ENCODE measurements at regions not wholly inside any gene's neighbourhood (a gene's known extent, or its start where the extent isn't known, plus 50 kb on each side); places are given as distances from the start of the nearest gene placed in this dataset.
A peak's percentile ranks its signal among the peaks of the same experiment; 100 is the strongest.
"Not testable (repeated sequence)": the region's sequence is repeated elsewhere in the genome, so short reads cannot be mapped to it uniquely, and the experiment has no call there.

DNA sequence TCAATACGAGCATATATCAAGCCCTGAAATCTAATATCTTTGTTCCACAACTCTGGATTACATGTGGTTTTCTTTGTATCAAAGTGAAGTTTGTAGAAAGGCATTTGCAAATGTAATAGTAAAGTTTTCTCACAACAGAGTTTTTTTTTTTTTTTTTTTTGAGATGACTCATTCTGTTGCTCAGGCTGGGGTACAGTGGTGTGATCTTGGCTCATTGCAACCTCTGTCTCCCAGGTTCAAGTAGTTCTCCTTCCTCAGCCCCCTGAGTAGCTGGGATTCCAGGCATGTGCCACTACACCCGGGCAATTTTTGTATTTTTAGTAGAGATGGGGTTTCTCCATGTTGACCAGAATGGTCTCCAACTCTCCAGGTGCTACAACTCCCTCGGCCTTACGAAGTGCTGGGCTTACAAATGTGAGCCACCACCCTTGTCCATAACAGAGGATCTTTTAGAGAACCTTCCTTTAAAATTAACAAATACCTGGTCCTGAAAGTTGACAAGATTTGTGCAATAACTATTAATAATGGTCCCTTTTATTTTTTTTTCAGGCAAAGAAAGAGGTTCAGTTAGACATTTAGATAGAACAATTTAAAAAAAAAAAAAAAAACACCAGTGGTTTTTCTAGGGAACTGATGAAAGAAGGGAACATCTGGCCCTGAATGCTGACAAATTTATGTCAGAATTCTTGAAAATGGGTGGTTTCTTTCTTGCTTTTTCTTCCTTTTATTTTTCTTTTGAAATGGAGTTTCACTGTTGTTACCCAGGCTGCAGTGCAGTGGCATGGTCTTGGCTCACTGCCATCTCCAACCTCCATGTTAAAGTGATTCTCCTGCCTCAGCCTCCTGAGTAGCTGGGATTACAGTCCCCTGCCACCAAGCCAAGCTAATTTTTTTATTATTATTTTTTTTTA is 278.5 kb downstream of the RPS4Y2 start:
- DNase-seq: peak; percentile 11

DNA sequence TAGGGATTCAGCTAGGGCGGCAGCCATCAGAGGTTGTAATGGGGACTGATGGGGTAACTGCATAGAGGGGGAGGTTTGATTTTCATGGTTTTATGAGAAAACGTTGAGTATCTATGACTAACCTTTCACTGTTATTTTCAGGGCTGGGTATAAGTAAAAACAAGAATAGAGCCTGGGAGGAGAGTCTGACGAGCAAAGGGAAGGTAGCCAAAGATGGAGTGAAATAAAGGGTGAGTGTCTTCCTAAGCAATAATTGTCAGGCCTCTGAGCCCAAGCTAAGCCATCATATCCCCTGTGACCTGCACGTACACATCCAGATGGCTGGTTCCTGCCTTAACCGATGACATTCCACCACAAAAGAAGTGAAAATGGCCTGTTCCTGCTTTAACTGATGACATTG is 281.5 kb downstream of the RPS4Y2 start:
- DNase-seq: not testable (repeated sequence)

DNA sequence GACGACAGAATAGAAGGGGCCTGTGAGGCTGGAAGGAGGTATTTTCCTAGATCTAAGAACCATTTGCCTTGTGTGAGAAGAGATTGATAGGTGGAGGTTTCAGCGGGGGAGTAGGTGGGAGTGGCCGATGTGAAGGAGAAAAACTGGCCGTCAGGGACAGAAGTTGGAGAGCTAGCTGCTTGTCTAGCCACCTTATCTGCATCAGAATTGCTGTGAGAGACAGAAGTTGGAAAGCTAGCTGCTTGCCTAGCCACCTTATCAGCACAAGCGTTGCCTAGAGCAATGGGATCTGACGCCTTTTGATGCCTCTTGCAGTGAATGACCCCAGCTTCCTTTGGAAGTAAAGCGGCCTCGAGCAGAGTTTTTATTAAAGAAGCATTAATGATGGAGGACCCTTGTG is 283.9 kb downstream of the RPS4Y2 start:
- DNase-seq: no peak

DNA sequence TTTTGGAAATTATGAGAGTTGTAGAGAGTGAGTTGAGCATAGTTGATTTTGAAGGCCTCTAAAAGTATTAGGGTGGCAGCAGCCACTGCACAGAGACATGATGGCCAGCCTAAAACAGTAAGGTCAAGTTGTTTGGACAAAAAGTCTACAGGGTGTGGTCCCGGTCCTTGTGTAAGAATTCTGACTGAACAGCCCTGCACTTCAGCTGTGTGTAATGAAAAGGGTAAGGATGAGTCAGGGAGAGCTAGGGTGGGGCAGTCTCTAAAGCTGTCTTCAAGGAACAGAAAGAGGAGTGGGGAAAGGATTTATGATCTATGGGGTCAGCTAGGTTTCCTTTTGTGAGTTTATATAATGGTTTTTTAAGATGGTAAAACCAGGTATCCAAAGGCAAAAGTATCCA is 284.8 kb downstream of the RPS4Y2 start:
- not testable (repeated sequence) for DNase-seq

DNA sequence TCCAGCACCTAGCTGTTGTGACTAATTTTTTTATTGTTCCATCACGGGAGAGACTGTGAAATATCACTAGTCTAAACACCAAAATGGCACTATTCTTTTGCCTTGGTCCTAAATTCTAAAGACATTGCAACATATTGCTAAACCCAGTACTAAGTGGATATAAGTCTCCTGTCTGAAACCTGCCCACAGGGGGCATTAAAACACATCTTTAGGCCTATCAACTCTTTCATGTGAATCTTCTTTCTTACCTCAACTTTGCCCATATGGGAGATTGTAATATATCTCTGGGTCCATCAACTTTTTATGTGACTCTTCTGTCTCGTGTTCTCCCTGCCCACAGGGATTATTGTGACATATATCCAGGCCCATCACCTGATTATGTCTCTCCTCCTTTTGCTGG is 317.2 kb downstream of the RPS4Y2 start:
- no peak for DNase-seq

DNA sequence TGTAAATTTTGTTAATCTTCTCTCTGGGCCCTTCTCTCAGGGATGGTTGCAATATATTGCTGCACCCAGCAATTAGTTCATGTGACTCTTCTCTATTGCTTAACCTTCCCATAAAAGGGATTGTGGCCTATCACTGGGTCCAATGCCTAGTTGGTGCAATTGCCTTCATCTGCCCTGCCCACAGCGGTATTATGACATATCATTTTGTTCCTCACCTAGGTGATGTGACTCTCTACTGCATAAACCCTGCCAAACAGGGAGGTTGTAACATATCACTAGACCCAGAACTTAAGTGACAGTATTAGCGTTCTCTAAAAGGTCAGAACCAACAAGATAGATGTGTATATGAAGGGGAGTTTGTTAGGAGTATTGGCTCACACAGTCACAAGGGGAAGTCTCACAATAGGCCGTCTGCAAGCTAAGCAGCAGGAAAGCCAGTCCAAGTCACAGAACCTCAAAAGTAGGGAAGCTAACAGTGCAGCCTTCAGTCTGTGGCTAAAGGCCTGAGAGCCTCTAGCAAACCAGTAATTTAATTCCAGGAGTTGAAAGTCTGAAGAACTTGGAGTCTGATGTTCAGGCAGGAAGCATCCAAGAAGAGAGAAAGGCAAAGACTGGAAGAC is 317.8 kb downstream of the RPS4Y2 start:
- DNase-seq: no peak

DNA sequence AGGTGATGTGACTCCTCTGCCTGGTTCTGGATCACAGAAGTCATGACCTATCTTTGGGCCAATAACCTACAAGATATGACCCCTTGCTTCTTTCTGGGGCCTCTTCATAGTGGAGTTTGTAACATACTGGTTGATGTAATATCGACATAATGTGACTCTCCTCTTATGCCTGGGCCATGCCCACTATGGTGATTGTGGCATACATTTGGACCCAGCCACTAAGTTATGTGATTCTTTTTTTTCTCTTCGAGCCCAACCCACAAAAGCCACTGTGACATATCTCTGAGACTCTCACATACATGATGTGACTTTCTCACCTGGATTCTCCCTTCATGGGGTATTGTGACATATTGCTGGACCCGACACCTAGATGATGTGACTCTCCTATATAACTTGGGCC is 319.8 kb downstream of the RPS4Y2 start:
- DNase-seq: no peak

DNA sequence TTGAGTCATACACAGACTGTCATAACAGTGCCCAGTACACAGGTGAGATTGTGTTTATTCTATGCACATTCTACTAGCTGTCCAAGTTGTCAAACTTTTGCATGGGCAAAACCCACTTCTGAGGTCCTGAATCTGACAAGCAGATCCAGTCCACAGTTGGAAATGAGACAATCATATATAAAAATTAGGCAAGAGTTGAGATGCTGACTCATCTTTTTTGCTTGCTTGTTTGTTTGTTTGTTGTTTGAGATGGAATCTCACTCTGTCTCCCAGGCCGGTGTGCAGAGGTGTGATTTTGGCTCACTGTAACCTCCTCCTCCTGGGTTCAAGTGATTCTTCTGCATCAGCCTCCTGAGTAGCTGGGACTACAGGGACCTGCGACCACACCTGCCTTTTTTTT is 323.8 kb downstream of the RPS4Y2 start:
- no peak for DNase-seq

DNA sequence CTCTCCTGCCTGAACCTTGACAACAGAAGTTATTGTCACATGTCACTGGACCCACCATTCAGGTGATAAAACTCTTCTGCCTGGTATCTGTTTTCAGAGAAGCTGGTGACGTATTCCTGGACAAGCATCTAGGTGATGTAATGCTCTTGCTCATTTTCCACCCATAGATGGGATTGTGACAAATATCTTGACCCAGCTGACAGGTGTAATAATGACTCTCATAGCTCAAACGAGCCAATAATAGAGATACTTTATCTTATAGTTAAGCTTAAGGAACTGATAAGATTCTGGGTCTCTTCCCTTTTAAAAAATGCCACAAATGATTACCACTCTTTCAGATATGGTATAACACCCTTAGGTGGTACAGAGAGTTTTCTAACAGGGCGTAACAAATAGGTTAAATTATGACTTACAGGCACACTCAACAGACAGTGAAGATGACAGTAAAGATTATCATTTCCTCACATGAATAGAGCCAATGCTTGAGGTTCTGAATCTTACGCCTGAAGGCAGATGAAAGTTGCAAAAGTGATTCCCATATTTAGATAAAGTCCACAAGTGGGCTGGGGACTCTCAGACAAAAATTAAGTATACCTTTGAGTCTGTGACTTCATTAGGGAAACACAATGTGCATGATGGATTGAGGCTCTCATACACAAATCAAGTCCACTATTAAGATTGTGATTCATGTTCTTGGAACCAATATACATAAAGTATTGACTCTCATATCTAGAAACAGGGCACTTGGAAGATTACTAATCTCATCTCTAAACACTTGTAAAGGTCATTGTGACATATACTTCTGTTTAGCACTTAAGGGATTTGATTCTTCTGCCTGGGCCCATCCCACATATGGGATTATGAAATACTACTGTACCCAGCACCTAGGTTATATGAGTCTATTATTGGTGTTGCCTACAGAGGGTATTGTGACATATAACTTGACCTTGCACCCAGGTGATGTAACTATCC is 326.0 kb downstream of the RPS4Y2 start:
- DNase-seq: no peak

DNA sequence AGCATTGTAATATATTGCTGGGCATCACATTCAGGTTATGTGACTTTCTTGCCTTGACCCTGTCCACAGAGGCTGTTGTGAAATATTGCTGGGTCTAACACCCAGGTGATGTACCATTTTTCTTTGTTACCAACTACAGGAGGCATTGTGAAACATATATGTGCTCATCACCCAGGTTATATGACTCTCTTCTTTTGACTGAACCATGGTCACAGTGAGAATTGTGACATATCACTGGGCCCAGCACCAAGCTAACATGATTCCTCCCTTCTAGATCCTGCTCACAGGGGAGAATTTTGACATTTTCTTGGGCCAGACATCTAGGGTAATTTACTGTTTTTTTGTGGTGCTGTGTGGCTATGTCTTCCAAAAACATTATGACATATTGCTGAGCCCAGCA is 326.7 kb downstream of the RPS4Y2 start:
- no peak for DNase-seq

DNA sequence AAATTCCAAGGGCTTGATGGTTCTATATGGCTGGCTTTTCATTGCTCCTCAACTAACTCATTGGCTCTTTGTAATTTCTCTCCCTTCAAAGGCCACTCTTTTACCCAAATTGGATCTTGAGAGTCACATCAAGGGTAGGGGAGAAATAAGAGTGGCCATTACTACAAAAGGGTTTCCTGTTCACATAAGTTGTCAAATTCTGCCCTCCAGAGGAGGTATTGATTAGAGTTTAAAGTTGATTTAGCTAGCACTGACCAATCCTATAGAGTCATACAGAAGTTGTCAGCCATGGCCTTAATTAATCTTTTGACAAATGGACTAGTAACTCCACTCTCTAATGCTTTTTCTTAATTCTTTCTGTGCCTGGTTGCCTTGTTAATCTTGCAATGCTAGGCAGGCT is 336.0 kb downstream of the RPS4Y2 start:
- no peak for DNase-seq

DNA sequence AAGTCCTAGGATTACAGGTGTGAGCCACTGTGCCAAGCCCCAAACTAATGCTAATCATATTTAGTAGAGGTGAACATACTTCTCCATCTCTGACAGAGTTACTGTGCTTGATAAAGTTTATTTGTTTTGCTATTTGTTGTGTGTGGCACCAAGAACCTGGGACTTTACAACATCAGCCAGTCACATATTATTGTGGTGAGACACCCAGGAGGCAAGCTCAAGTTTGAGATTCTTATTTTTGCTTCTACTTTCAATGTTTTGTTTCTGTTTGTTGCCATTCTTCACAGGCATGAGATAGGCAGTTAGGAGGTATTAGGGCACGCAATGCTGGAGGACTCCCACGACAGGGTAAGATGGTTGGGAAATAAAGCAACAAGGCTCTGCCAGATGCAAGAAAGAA is 346.6 kb downstream of the RPS4Y2 start:
- DNase-seq: no peak

DNA sequence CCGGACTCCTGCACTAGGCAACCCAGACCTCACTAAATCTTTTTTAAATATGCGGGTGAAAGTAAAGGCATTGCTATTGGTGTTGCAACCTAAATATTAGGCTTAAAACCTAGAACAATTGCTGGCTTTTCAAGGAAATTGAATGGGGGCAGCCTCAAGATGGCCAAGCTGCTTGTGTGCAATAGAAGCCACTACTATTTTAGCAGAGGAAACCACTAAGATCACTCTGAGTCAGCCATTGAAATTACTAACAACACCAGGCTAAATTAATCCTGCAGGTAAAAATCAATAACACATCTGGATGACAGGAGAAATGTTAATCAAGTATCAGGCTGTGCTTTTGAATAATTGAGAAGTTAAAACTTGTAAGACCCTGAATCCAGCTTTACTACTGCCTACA is 348.0 kb downstream of the RPS4Y2 start:
- DNase-seq: no peak

DNA sequence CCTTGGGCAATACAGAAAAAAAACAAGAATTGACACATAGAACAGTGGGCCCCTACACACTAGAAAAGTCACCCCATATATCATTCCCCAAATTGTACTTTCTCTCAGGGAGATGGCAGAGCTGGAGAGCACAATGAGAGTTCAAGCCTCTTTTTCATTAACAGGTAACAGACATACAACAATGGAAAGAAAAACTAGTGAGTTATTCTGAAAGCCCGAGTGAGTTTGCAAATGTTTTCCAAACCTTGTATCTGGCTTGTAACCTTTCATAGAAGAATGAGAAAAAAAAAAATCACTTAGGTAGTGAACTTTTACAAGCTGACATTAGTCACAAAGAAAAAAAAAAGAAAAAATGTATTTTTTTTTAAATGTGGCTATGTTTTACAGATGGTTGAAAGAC is 349.6 kb downstream of the RPS4Y2 start:
- DNase-seq: no peak

DNA sequence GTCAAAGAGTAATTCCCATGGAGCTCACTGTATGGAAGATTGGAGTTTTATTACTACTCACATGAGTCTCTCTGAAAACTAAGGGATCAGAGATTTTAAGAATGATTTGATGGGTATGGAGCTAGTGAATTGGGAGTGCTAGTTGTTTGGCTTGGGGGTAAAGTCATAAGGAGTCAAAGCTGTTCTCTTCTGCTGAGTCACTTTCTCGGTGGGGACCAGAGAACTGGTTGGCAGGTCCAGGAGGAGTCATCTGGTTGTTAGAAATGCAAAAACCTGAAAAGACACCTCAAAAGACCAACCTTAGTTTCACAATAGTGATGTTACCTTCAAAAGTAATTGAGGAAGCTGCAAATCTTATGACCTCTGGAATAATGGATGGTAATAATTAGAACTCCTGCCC is 355.4 kb downstream of the RPS4Y2 start:
- no peak for DNase-seq

DNA sequence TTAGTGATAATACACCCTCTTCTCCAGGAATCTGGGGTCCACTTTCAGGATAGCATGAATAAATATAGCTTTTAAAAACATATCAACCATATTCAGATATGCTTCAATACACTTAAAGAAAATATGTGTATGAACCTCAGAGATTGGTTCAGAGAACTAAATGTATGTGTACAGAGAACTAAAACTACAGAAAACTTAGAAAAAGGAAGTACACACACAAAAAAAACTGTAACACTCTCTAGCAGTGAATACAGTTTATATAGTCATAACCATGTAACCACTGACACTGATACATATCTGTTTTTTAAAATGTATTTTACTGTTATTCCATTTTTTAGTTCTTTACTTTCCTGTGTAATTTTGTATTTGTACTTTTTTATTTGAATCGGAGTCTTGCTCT is 365.2 kb downstream of the RPS4Y2 start:
- no peak for DNase-seq

DNA sequence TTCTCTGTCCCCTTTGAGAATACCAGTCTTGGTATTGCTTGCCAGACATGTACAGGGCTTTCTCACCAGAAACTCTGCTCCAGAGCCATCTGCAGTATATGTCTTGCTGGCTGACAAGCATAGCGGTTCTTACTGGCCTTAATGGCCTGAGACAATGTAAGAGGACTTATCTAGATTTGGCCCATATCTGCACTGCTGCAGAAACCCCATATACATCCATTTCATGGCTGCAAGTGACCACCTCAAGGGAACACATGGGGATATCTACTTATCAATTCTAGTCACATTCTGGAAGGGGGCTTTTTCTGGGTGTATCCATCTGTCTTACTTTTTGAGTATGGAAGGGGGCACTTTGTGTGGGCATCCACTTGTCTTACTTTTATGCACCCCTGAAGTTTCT is 375.5 kb upstream of the RBMY1B start:
- no peak for DNase-seq

DNA sequence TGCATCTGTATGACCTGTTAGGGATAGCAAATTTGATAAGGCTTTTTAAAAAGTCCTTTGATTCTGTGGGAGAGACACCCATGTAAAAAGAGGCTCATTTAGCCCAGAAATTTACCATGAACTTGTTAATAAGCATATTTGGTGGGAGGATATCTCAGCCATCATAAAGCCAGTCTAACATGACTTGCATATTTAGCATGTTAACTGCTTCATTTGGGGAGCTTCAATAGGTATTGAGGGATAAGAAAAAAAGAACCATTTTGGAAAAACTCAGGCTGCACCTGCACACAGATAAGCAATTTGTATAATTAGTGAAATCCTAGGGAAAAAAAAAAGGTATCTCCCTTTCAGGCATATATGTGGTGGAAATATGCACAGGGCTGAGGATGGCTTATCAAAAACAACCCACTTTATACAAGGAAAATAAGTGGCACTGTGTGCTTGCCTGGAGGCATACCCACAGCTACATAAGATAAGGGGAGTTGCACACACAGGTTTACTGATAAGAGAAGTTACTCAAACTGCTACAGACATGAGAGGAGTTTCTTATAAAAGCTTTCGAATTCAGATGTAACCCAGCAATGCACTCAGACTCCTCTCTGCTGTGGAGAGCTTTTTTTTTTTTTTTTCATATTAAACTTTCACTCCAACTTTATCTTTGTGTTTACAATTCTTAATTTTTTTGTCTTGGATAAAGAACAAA is 372.9 kb upstream of the RBMY1B start:
- DNase-seq: no peak

DNA sequence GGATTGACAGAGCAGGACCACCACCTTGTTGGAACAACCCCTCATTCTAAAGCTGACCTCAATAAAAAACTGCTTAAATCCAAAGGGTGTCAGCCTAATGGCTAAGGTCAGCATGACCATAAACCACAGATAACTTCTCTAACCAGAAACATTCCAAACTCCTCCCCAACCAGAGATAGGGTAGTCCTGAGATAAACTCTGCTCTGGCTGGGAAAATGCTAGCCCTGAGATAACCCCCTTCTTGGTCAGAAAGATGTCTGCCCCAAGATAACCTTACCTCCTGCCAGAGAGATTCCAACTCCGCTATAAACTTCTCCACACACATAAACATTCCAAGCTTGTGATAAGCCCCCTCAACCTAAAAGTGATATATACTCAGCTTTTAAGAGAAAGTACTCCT is 364.8 kb upstream of the RBMY1B start:
- DNase-seq: no peak

DNA sequence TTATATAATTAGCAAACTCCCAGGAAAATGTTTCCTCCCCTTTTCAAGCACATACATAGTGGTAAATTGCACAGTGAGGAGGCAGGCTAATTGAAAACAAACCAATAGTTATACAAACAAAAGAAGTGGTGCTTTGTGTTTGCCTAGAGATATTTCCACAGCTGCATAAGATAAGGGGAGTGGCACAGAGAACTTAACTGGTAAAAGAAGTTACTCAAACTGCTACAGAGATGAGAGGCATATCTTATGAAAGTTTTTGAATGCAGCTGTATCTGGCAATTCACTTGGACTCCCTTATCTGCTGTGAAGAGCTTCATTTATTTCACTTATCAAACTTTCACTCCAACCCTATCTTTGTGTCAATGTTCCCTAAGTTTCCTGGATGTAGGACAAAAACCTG is 361.2 kb upstream of the RBMY1B start:
- DNase-seq: no peak

DNA sequence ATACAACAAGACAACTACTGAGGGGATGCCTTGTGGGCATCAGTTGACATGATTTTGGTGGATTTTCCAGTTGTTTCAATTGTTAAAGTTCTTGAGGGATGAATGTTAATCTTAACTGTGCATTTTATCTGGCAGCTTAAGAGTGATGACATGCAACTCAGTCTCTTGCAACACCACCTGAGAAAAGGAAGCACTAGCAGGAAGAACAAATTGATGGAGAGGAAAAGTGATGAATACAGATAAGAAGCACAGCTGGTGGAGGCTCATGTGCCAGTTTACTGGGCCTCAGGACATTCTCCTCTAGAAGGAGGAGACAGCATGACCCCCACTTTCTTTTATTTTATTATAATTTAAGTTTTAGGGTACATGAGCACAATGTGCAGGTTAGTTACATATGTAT is 341.3 kb upstream of the RBMY1B start:
- DNase-seq: no peak

DNA sequence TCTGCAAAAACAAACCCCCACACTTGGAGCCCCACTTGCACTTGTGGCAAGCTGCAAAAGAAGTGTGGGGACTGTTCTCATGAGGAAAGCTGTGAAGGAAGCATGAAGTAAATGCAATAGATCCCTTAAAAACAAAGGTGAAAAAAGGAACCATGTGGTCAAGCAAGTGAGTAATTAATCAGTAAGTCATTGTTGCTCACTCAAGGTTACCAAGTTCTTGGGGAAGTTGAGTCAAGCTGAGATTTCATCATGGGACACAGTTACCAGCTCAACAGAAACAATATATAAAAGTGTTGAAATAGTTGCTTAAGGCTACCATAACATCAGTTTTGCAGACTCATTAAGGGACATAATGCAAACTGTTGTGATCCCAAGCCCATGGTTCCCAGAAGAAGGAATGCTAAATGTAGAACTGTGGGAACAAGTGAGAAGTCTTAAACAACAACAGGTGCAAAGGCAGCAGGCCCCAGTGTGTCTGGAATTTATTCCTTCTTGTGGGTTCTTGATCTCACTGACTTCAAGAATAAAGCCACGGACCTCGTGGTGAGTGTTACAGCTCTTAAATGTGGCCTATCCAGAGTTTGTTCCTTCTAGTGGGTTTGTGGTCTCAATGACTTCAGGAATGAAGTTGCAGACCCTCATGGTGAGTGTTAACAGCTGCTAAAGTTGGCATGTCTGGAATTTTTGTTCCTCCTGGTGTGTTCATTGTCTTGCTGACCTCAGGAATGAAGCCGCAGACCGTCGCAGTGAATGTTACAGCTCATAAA is 336.3 kb upstream of the RBMY1B start:
- DNase-seq: no peak
